NCI-H146 treated with DMSO at 0.1 percent for 48 hours (cell line): ENCODE measurements at regions not wholly inside any gene's neighbourhood (a gene's known extent, or its start where the extent isn't known, plus 50 kb on each side); places are given as distances from the start of the nearest gene placed in this dataset.

Experiments
- DNase-seq: peaks from one replicate; lab custom pipeline; 2025; ENCODE audit not compliant: unreplicated experiment; lab: John Stamatoyannopoulos, UW

- no peak for DNase-seq
Measured at GRCh38 chr4:159498446-159499115, 395.7 kb downstream of the RAPGEF2 start.

DNA sequence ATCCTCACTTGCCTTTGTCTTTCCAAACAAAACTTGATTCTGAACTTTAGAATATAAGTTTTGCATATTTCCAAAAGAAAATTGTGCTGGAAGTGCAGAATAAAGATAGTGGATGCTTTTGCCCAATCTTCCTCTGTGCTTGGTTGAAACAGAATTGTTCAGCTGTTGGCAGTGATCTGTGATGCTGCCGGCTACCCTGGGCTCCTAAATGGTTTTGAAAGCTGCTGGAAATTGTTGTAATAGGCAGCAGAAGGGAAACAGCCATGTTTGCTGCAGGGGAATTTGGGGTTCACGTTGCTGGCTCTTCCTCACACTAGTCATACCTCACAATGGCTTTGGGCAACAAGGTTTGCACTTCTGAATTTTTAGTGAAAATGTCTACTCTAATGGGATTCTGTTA lies 398.0 kb downstream of the RAPGEF2 start:
- no peak for DNase-seq

GRCh38 chr4:159503236-159504008 lies 400.5 kb downstream of the RAPGEF2 start:
- DNase-seq: no peak

DNA sequence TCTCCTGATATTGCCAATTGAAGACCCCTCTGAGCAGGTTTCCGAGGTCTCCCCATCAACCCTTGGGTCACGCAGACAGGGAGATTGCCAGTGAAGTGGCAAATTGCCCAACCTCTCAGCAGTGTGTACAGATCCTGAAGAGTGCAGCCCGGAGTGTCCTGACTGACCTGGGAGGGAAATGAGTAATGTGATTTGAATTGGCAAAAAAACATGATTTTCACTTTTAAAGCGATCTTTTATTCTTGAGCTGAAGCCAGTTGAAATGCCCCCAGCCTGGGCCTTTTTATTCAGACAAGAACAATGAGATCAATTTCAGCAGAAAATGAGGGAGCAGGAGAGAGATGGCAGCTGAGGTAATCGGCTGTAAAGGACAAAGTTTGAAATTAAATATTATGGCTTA lies 401.8 kb downstream of the RAPGEF2 start:
- DNase-seq: no peak

GRCh38 chr4:159505266-159505975 lies 402.5 kb downstream of the RAPGEF2 start:
- no peak for DNase-seq

- DNase-seq: no peak
Measured at GRCh38 chr4:159506801-159507517, 404.1 kb downstream of the RAPGEF2 start.

- DNase-seq: no peak
Measured at GRCh38 chr4:159508917-159509500, 406.1 kb downstream of the RAPGEF2 start.

DNA sequence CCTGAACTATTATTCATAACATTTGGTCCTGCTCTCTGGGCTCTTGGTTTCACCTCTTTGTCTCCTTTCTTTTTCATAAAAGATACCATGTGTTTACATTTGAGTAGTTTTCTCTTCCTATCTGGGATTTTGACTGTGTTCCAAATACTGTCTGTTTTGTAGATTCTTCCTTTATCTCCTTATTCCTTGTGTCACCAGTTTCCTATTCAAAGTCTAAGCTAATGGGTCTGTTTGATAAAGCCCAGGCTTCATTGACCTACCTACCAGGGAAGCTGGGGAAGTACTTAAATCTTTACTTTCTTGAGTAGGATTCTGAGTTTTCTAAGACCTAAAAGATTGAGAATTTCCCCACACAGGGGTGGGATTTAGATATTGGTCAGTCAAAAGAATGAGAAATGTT lies 409.5 kb downstream of the RAPGEF2 start:
- no peak for DNase-seq

DNA sequence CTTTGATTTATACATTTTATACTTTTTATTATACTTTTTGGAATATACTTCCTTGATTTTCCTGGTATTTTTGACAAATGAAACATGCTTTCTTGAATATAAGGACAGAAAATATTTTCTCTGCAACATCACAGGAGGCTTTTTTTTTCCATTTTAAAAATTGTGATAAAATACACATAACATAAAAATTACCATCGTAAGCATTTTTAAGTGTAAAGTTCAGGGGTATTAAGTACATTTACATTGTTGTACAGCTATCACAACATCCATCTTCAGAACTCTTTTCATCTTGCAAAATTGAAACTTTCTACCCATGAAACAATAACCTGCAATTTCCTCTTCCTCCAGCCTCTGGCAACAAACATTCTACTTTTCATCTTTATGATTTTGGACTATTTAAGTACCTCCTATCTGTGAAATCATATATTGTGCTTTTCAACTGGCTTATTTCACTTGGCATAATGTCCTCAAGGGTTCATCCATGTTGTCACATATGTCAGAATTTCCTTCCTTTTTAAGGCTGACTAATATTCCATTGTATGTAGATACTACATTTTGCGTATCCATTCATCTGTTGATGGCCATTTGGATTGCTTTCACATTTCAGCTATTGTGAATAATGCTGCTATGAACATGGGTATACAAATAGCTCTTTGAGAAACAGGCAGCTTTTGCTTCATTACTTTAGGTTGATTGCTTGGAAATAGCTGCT lies 412.6 kb downstream of the RAPGEF2 start:
- no peak for DNase-seq

GRCh38 chr4:159516556-159517140 lies 413.8 kb downstream of the RAPGEF2 start:
- DNase-seq: no peak

DNA sequence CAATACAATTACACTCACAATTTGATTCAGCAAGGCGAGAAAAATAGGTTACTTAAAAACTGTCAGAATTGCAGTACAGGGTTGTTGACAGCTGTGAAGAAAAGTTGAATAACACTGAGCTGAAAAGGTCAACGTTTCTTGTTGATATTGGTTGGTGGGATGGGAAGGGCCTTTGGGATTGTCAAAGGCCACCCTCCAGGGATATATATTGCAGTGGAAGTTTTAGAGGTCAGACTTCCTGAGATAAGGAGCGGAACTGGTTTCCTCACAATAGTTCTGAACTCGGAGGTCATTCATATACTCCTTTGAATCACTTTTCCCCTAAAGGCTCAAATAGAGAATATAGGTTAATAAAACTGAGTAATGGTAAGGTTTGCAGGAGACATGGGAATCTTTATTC lies 417.2 kb downstream of the RAPGEF2 start:
- no peak for DNase-seq

DNA sequence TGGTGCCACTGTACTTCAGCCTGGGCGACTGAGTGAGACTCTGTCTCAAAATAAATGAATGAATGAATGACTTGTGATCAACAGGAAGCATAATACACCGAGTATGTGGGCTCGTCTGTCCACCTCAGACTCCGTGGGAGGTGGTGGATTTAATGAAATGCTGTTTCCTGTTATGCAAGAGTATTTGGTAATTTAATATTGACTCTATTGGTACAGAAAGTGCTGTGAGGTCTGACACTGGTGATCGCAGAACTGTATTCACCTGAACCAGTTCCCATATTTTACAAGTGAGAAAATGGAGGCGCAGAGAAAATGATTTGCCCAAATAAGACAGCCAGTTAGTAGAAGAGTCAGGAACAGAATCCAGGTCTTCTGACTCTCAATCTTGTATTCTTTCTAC lies 423.3 kb downstream of the RAPGEF2 start:
- no peak for DNase-seq

- DNase-seq: no peak
Measured at GRCh38 chr4:159534655-159535054, 431.8 kb downstream of the RAPGEF2 start.

DNA sequence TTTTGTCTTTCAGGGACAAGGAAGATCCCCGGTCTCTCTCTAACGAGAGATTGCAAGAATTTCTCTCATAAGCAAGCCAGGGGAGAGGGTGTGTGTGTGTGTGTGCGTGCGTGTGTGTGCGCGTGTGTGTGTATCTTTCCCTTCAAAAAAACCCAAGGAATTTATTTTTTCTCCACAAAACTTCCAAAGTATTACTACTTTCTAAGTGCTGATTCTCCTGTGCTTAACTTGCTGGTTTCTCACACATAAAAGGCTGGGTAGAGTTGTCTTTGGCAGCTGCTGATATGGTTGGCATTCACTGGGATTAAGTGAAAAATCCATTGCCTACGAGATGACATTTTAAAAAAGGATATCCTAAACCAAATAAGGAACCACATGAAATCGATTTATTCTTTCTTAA lies 435.7 kb downstream of the RAPGEF2 start:
- no peak for DNase-seq

- no peak for DNase-seq
Measured at GRCh38 chr4:159540038-159540437, 437.2 kb downstream of the RAPGEF2 start.

GRCh38 chr4:159540501-159540900 lies 437.6 kb downstream of the RAPGEF2 start:
- DNase-seq: no peak

DNA sequence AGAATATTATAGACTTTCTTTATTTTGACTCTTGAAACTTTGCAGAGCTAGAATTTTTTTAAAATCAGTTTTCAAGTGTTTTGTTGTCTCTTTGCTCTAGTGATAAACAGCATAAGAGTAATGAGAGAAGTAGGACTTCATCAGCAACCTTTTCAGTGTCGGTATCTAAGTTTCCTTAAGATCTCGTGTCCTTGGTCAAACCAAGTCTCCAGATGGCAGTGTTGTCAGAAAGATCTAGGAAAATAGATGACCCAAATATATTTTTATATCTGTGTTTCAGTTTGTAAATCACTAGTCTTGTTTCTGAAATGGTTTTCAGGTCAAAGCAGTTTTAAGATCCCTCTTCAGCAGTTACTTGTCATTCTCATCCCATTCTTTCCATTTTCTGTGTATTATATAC lies 438.3 kb downstream of the RAPGEF2 start:
- DNase-seq: no peak

- DNase-seq: no peak
Measured at GRCh38 chr4:159542296-159542695, 439.4 kb downstream of the RAPGEF2 start.

DNA sequence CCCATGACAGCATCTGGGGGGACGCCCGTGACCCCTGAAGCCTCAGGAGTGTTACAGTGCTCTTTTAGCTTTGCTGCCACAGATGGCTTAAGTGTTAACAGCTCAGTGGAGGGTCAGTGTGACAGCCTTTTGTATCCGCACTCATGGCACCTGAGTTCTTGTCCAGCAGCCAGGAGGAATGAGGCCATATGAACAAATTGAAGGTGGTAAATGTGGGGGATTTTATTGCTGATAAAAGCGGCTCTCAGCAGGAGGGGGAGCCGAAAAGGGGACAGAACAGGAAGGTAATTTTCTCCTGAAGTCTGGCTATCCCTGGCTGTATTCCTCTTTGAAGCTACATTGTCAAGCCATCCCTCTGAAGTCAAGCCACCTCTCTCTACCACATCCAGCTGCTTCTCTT lies 441.0 kb downstream of the RAPGEF2 start:
- no peak for DNase-seq

GRCh38 chr4:159545556-159545955 lies 442.7 kb downstream of the RAPGEF2 start:
- no peak for DNase-seq
